HK-2 (cell line): ENCODE measurements at regions not wholly inside any gene's neighbourhood (a gene's known extent, or its start where the extent isn't known, plus 50 kb on each side); places are given as distances from the start of the nearest gene placed in this dataset.

Source experiments
- DNase-seq: peaks from one replicate; pipeline ENCODE4 v3.0.0-alpha.2; 2018; ENCODE audit not compliant: unreplicated experiment

DNA sequence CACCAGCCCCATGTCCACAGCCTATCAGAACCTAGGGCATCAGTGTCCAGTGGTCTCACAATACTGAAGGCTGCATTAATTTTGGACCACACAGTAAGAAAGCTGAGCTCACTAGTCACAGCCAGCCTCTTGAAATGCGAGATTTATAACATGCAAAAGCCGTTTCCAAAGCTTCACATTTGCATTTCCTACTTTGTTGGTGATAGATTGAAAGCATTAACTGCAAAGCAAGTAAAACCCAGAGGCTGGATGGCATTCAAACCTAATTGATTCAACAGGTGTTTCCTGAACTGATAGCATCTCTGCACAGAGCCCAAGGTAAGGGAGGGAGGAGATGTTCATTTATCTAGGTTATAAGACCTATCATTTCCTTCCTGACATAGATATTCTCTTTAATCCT, 410.1 kb downstream of the OMA1 start:
- DNase-seq = no peak

DNA sequence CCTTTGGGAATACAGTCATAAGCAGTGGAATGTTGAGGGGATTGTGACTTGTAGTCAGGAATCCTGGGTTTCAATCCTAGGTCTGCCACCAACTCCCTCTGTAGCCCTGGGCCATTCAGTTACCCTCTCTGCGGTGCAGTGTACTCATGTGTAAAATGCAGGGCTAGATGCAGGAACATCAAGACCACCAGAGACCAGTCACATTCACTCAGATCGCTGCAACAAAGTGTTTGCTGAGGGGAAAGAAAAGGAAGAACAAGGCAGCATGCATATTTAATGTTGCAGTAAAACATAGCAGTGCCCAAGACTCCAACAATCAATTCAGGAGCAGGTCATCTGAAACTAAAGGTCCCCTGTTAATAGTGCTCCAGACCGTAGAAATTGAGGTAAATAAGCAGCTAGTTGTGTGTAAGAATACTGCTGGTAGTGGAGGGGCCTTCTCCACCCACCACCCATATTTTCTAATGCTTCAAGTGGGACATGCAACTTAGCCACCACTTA, 410.7 kb downstream of the OMA1 start:
- no peak for DNase-seq

DNA sequence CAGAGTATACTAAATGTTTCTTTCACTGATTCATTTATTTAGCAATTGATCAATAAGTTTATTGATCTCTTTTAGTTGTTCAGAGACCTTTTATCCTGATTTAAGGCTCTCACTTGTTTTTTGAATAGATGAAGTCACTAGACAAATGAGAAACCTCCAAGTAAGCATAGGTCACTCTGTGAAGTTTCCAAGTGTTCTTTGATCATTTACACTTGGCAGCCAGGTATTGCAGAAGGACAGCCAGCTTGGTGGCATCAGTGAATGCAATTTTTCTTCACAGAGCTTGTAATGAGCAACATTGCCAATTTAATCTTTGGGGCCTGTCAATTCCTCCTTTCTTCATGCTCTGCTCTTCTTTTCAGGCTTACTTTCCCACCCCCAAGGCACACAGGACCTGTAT, 413.0 kb downstream of the OMA1 start:
- DNase-seq = no peak

DNA sequence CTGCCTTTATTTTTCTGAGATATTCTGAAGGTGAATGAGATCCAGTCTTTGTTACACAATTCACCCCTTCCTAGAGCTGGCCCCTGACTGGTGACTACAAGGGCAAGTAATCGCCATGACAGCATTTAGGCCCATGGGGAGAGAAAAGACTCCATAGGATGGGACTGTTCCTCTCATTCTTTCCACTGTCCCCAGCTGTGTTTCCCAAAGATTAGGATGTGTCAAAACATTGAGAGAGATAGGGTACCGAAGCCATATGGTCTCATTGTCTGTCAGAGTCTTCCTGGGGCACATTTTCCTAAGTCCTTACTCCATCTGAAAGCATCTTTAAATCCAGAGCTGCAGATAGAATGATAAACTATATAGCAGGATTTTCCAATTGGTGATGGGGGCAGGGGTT, 423.5 kb downstream of the OMA1 start:
- no peak for DNase-seq

DNA sequence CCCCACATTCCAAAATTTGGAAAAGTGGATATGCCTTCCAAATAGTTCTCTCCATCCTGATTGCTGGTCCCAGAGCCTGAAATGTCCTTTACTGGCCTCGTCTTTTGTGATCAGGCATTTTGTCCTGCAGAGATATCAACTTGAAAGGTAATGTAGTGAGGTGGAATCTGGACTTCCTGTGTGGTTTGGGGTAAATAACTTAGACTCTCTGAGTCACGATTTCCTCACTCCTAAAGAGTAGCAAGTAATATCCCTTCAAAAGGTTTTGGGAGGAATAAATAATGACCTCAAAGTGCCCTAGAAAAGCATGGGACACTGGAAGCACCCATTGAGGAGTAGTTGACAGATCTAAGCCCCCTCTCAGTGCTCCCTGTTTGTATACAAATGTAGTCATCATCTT, 426.6 kb downstream of the OMA1 start:
- DNase-seq = no peak

DNA sequence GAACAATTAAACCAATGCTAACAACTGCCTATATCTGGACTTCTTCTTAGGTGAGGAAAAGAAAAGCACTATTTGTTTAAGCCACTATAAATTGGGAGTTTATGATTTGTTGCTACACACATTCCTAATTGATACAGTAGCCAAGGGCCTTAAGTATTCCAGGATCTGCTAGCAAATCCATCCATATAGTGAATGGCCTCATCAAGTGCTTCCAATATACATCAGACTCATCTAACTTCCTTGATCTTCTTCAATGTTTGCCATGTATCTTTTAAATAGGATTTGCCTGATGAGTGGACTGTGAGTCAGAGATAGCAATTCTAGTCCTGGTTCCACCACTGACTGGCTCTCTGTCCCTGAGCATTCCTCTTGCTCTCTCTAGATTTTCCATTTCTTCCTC, 430.2 kb downstream of the OMA1 start:
- DNase-seq = no peak

DNA sequence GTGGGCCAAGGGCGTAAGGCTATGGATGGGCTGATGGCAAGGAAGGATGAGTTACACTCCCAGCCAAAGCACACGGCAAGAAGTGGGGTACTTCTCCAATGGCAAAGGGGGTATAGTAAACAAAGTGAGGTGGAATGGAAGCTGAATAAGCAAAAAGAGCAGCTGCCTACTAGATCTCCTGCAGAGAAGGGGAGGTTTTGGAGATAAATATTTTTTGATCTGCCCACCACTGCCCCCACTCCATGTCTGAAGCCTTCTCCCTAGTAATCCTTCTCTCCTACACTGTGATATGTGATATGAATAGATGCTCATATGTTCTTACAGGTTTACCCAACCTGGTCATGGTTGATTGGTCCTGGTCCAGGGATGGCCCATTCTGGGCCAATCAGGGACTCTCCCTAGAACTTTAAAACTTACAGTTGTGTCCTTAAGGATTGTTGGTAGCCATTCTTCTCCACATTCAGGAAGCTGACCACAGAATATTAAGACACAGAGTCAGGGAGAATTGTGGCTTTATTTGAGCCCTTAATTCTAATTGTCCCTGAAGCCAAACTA, 436.8 kb downstream of the OMA1 start:
- DNase-seq = no peak

DNA sequence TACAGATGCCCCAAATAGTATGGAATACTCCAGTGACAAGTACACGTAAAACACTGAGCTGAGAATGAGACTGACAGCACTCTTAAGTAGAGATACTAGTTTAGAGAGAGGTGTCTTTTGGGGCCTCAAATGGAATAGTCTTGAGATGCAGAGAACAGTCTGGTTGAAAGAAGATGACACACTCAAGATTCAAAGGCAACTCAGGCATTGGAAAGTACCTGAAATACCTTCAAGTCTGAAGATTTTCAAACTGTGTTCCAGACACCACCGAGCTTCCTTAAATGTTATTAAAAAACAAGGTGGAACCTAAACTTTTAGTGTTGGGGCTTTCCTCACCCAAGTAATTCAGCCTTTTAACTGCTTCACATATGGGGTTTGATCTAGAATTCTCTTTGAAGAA, 437.7 kb downstream of the OMA1 start:
- no peak for DNase-seq

DNA sequence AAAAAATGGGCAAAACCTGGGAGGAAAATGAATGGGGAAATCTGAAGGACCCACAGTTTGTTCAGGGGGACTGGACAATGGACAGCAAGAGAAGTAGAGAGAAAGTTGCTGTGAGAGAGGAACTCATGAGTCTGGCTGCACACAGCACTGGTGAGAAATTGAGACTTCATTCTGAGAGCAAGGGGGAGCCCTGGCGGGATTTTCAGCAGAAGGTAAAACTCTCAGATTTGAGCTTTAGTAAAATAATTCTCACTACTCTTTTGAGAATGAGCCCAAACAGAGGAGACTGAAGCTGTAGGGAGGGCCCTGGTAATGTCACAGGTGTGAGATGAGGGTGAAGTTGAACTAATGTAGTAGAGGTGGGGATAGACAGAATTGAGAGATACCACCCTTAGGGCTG, 438.6 kb downstream of the OMA1 start:
- DNase-seq = no peak

DNA sequence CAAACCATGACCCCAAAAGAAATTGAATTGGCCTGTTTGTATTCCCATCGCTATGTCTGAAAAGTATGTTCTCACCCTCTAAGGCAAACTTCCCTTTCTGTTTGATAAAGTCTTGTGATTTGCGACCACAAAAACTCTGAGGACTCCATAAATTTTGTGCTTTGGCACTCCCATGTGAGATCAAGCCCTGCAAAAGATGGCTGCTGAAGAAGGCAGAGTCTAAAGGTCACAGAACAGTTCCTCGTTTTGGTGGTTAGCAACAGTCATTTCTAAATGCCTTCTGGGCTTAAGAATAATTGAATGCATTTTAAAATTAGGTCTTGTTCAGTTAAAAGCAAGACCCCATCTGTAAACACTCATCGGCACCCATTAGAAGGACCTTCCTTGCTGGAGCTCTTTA, 441.6 kb downstream of the OMA1 start:
- DNase-seq = no peak

DNA sequence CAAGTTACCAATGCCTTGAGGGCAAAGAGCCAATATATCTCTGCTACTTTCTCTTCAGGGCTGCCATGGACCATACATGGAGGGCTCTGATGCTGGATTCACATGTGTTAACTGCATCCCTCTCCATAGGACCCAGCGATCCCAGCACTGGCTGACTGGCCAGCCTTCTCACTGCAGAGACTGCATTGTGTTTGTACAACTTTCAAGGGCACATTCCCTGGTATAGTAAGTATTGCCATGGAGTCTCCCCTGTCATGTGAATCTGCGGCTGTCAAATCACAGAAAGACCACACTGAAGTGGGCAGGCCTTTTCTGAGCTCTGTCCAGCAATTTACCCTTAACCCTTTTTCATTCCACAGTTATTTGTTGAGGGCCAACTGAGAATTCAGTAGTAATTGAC, 449.8 kb downstream of the OMA1 start:
- no peak for DNase-seq

DNA sequence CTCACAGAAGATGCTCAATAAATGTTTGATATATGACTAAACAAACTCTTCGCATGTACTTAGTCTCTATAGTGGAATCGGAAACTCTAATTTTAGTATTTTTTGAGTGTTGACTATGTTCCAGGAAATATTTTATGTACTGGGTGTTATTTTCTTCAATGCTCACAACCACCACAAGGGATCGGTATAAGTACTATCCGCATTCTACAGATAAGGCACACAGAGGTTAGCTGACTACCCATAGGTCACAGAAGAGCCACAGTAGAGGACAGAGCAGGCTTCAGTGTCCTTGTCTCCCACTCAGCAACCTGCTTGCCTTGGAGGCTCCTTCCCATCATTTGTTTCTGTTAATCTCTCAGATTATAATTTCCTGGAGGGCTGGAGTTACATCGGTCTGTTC, 451.3 kb downstream of the OMA1 start:
- no peak for DNase-seq

DNA sequence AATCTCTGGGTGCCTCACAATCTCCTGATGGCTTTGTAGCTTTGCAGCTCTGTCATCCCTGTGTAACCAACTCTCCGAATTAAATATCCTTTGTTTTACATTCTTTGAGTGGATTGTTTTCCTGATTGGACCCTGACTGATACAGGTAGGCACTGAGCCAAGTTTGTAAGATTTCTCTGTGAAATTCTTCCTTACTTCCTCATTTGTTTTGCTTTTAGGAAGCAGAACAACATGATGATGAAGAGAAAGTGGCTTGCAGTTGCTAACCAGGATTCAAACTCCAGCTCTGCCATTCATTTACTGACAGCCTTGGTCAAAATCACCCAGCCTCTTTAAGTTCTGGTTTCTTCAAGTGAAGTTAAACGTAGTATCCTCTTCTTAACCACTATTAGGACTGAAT, 452.3 kb downstream of the OMA1 start:
- no peak for DNase-seq

DNA sequence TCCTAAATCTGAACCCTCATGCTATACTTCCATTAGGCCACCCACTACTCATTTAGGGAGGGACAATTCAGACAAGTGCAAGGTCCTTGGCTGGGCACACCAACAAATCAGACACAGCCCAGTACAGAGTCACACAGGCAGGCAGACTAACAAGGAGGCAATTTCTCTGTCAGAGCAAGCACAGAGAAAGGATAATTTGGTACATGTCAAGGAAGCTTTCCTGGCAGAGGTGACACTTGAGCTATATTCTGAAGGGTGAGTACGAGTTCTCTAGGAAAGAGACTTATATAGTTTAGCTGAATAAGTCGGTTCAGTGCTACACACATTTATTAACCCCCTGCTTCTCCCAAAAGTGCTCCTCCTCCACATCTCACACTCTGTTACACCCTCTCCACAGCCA, 455.9 kb downstream of the OMA1 start:
- DNase-seq = no peak

DNA sequence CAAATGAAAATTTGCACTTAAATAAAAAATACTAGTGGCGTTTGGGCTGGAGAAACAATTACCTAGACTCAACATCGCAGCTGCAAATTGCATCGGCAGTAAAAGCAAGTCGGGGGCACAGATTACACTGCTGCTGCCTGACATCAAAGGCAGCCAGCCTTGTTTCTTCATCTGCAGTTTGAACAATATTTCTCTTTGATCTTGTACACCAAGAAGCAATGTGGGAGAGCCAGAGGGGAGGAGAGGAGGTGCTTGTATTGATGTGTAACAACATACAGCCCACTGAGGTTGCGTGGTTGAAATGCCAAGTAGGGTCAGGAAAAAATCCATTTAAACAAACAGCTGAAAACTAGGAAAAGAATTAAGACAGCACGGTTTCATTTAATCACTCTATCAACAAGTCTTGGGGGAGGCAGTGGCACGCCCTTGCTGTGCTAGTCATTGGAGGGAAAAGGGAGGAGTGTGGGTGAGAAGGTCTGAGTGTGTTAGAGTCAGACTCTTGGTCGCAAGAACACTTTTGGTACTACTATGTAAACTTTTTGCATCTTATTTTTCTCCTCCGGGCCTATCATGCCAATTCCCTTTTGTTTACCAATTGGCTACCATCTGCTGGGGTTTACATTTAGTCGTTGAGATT, 456.5 kb downstream of the OMA1 start:
- no peak for DNase-seq

DNA sequence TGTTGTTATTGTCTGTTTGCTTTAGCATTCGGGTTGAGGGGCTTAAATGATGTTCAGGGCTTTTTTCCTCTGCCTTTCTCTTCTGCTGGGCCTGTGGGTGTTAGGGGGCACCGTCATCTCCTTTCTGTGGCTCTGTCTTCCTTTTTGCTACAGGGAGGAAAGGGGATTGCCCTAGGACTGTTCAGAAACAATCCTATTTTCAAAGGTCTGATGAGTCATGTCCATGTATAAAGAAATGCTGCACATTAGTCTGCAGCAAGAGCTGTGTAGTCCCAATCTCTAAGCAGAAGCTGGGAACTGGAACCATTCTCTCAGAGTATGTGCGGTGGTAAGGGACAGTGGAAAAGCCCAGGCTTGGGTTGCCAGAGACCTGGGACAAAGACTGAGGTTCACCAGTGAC, 462.3 kb downstream of the OMA1 start:
- DNase-seq = no peak

DNA sequence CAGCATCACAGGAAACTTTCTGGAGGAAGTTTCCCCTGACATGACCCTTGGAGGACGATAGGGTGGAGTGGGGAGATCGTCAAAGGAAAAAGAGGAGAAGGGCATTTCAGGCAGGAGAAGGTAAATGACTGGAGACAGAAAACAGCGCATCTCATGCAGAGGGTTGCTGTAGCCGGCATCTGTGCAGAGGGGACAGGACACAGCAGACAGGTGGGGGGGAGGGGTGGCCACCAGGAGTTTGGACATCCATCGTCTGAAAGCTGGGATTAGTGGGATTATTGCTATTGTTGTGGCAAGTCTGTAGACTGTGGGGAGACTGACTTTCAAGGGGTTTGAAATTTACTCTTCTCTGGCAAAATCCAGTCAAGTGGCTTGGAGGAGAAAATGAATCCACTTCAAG, 463.9 kb downstream of the OMA1 start:
- no peak for DNase-seq

DNA sequence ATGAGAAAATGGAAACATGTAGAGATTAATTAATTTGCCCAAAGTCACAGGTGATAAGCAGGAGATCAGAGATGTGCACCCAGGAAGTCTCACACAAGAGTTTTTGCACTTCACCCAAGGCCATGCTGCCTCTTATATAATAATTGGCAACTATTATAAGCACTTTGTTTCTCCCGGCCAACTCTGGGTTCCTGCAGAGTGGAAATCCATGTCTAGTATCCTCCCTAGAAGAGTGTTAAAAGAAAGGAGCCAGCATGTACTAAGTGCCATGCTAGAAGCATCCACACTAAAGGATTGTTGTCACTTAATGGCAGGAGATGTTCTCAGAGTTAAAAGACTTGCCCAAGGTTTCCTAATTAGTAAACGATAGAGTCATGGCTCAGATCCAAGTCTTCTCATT, 470.3 kb downstream of the OMA1 start:
- no peak for DNase-seq

DNA sequence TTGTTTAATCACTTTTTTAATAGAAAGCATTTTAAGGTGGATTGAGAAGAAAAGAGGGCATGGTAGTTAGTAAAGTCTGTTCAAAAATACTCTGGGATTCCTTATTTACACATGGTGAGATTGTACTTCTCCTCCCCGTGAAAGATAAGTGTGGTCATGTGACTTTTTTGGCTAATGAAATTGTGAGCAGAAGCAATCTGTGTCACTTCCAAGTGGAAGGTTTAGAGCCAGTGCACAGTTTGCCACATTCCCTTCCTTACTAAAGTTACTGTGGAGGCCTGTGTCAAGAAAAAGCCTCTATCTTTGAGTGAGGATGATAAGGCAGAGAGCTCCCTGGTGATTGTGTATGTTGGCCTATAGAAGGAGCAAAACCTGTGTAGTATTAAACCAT, 471.3 kb downstream of the OMA1 start:
- DNase-seq = no peak

DNA sequence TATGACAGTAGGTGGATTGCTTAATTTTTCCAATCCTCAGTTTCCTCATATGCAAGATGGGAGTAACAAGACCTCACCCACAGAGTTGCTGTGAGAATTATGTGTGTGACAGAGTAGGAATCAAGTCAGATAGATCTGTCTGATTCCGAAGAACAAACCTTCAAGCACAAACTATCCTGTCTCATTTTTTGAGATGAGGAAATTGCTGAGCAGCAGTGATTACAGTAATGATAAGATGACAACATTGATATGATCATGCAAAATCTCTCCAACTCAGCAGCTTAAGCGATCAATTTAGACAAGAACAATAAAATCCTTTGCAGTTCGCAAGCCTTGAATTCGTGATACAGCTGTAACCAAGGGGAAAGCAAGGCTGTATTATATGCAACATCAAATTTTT, 474.1 kb downstream of the OMA1 start:
- DNase-seq = no peak

DNA sequence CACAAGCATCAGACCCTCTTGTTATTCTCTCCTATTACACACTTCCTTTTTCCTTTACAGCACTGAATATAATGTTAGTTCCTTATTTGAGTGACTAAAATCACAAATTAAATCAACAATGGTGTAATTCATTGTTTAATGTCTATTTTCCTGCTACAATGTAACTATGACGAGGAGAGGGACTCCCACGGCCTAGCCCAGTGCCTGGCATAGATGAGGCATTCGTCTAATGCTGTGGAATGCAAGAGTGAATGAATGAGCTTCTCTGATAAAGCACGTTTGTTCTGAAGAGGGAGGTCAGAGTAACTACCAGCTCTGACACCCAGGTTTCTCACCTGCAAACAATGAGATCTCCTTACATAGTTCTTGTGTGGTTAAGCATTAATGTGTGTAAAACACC, 479.4 kb downstream of the OMA1 start:
- no peak for DNase-seq

DNA sequence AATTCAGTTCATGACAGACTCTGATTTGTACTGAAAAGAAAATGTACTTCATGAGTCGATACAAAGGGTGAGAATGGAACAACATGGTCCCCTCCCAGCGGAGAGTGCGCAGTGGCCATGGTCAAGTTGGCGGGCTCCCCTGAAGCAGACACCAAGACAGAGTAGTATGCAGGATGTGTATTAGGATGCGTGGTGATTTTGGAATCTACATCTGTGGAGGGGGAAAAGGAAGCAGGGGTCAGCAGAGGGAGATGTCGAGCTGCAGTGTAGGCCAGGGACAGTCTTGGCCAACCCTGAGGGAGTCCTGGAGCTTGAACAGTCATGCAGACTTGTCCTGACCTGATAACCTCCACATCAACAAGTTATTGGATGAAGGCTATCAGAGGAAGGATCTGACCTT, 481.0 kb downstream of the OMA1 start:
- DNase-seq = no peak

DNA sequence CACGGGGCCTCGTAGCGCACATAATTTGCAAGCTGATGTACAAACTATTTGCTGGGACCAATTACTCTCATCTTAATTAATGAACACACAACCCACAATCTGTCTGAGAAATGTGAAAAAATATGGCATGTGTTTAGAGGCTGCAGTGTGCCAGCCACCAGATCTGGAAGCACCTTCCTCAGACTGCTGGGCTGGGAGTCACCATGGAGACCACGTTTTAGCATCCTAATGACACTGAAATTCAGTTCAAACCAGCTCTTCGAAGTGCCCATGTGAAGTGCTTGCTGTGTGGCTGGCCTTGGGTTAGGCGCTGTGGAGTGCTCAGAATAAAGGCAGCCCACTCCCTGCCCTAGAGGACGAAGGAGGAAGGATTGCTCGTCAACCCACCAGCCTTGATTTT, 482.4 kb downstream of the OMA1 start:
- DNase-seq = no peak

DNA sequence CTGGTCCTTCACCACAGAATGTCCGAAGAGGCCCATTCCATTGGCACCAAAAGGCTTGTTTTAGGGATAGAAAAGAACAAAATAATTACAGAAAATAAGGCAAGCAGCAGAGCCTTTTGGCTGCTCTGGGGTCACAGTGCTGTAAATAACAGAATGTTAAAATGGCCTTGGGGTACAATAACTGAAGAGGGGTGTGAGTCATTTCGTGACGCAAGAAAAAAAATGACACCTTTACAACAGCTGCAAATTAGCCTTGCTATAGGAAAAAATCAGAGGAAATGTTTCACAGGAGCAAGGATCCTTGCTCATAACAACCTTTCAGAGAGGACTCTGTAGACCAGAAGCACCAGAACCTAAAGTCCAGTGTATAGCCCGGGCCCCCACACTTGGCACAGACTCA, 483.4 kb downstream of the OMA1 start:
- DNase-seq = no peak
